Erythroblast (primary cell): ENCODE measurements at regions not wholly inside any gene's neighbourhood (a gene's known extent, or its start where the extent isn't known, plus 50 kb on each side); places are given as distances from the start of the nearest gene placed in this dataset.

Experiments used
- GATA1 ChIP-seq: IDR thresholded peaks from 2 replicates; pipeline ENCODE4 v1.6.1; 2011; ENCODE audit warnings: low read depth, mild to moderate bottlenecking, control low read depth, low read length, moderate library complexity
- POLR2A ChIP-seq: IDR thresholded peaks from 2 replicates; pipeline ENCODE4 v1.6.1; 2011; ENCODE audit warnings: mild to moderate bottlenecking, low read length

DNA sequence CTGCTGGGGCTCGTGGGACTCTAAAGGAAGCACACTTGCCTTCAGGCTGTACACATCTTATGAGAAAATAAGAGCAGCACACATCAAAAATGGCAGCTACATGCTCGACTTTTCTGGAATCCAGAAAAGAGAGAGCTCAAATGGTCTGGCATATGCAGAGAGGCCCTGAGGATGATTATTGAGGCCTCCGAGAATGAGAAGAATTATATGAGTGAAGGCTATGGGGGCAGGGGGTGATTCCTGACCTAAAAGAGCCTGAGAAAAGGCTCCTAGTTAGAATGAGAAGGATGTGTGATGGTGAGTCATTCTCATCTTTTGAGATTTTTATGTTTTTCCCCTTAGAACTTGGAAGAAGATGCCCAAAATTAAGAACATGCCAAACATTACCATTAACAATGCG lies 97.1 kb downstream of the HSPH1 start:
- TF ChIP-seq POLR2A (no peak), GATA1 (no peak)
